H9 (cell line): ENCODE measurements at regions not wholly inside any gene's neighbourhood (a gene's known extent, or its start where the extent isn't known, plus 50 kb on each side); places are given as distances from the start of the nearest gene placed in this dataset.

Experiments
- DNase-seq: peaks from one replicate; pipeline ENCODE4 v3.0.0-alpha.2; 2017
- H2AFZ ChIP-seq: one replicate; pipeline ENCODE4 v1.6.1; 2013; ENCODE audit warnings: mild to moderate bottlenecking, low read length, control low read depth, moderate library complexity
- H2AK5ac ChIP-seq: 2 replicates; pipeline ENCODE4 v1.6.1; 2013; ENCODE audit warnings: low read length, control low read depth, mixed read lengths; ENCODE audit not compliant: insufficient read length
- H2BK120ac ChIP-seq: one replicate; pipeline ENCODE4 v1.6.1; 2013; ENCODE audit warnings: low read depth, mild to moderate bottlenecking, low read length, control low read depth, inconsistent platforms; ENCODE audit not compliant: poor library complexity, severe bottlenecking
- H2BK12ac ChIP-seq: 2 replicates; pipeline ENCODE4 v1.6.1; 2013; ENCODE audit warnings: low read length, control low read depth, mixed read lengths, low read depth; ENCODE audit not compliant: insufficient read length
- H2BK15ac ChIP-seq: 2 replicates; pipeline ENCODE4 v1.6.1; 2013; ENCODE audit warnings: low read depth, low read length, control low read depth
- H2BK20ac ChIP-seq: one replicate; pipeline ENCODE4 v1.6.1; 2013; ENCODE audit warnings: low read depth, mild to moderate bottlenecking, low read length, control low read depth, inconsistent platforms; ENCODE audit not compliant: poor library complexity, severe bottlenecking
- H2BK5ac ChIP-seq: 2 replicates; pipeline ENCODE4 v1.6.1; 2013; ENCODE audit warnings: low read length, control low read depth, mixed read lengths; ENCODE audit not compliant: insufficient read length
- H3K14ac ChIP-seq: 2 replicates; pipeline ENCODE4 v1.6.1; 2013; ENCODE audit warnings: low read length, control low read depth; ENCODE audit not compliant: insufficient read depth
- H3K18ac ChIP-seq: 2 replicates; pipeline ENCODE4 v1.6.1; 2013; ENCODE audit warnings: low read depth, mild to moderate bottlenecking, mixed read lengths, low read length, control low read depth; ENCODE audit not compliant: insufficient read length
- H3K23ac ChIP-seq: 2 replicates; pipeline ENCODE4 v1.6.1; 2013; ENCODE audit warnings: low read length, control low read depth, mixed read lengths, low read depth; ENCODE audit not compliant: insufficient read length
- H3K23me2 ChIP-seq: 2 replicates; pipeline ENCODE4 v1.6.1; 2013; ENCODE audit warnings: low read depth, mild to moderate bottlenecking, mixed read lengths, low read length, control low read depth; ENCODE audit not compliant: insufficient read length, poor library complexity, severe bottlenecking
- H3K27ac ChIP-seq: 2 replicates; pipeline ENCODE4 v1.5.1; 2013; ENCODE audit warnings: low read length, control low read depth, mixed read lengths, low read depth; ENCODE audit not compliant: insufficient read length
- H3K27me3 ChIP-seq: 2 replicates; pipeline ENCODE4 v1.6.1; 2013; ENCODE audit warnings: low read length, control low read depth, inconsistent platforms; ENCODE audit not compliant: insufficient read depth
- H3K4ac ChIP-seq: 2 replicates; pipeline ENCODE4 v1.6.1; 2013; ENCODE audit warnings: low read depth, mild to moderate bottlenecking, control low read depth, inconsistent platforms, low read length, moderate library complexity
- H3K4me1 ChIP-seq: 2 replicates; pipeline ENCODE4 v1.6.1; 2013; ENCODE audit warnings: low read length, control low read depth, inconsistent platforms; ENCODE audit not compliant: insufficient read depth
- H3K4me2 ChIP-seq: 2 replicates; pipeline ENCODE4 v1.6.1; 2013; ENCODE audit warnings: low read length, control low read depth, mixed read lengths; ENCODE audit not compliant: insufficient read length, insufficient read depth
- H3K56ac ChIP-seq: 2 replicates; pipeline ENCODE4 v1.6.1; 2013; ENCODE audit warnings: low read depth, mild to moderate bottlenecking, mixed read lengths, low read length, control low read depth; ENCODE audit not compliant: insufficient read length
- H3K79me1 ChIP-seq: 2 replicates; pipeline ENCODE4 v1.6.1; 2013; ENCODE audit warnings: low read depth, mild to moderate bottlenecking, moderate library complexity, low read length, control low read depth, inconsistent platforms; ENCODE audit not compliant: insufficient read depth, poor library complexity, severe bottlenecking
- H3K79me2 ChIP-seq: 2 replicates; pipeline ENCODE4 v1.6.1; 2013; ENCODE audit warnings: low read length, control low read depth, inconsistent platforms; ENCODE audit not compliant: insufficient read depth
- H3K9ac ChIP-seq: 2 replicates; pipeline ENCODE4 v1.6.1; 2013; ENCODE audit warnings: low read length, control low read depth, mixed read lengths; ENCODE audit not compliant: insufficient read length; ENCODE audit errors: extremely low read depth
- H3K9me3 ChIP-seq: one replicate; pipeline ENCODE4 v1.6.1; 2013; ENCODE audit warnings: low read depth, low read length, inconsistent platforms; ENCODE audit not compliant: control insufficient read depth
- H3T11ph ChIP-seq: one replicate; pipeline ENCODE4 v1.6.1; 2013; ENCODE audit warnings: mild to moderate bottlenecking, low read length, control low read depth, inconsistent platforms
- H4K20me1 ChIP-seq: one replicate; pipeline ENCODE4 v1.6.1; 2013; ENCODE audit not compliant: control insufficient read depth, insufficient read length, insufficient read depth
- H4K5ac ChIP-seq: 2 replicates; pipeline ENCODE4 v1.6.1; 2013; ENCODE audit warnings: low read depth, mild to moderate bottlenecking, mixed read lengths, low read length, control low read depth; ENCODE audit not compliant: insufficient read length
- H4K8ac ChIP-seq: replicated peaks from 2 replicates; pipeline ENCODE4 v1.6.1; 2013; ENCODE audit warnings: low read length, control low read depth, mixed read lengths, low read depth; ENCODE audit not compliant: insufficient read length
- H4K91ac ChIP-seq: 2 replicates; pipeline ENCODE4 v1.6.1; 2013; ENCODE audit warnings: low read depth, mild to moderate bottlenecking, moderate library complexity, mixed read lengths, low read length, control low read depth; ENCODE audit not compliant: insufficient read length
- H3K27ac Mint-ChIP-seq, 3 experiments: 2 replicates in 2 of 3; 3 replicates in 1 of 3; pipeline ENCODE4 v1.8.0; 2020 to 2021; ENCODE audit warnings: mixed read lengths in 3 of 3, mild to moderate bottlenecking in 1 of 3, moderate library complexity in 1 of 3
- H3K27me3 Mint-ChIP-seq: 2 replicates; pipeline ENCODE4 v1.8.0; 2021; ENCODE audit warnings: low read depth, mild to moderate bottlenecking, moderate library complexity, mixed read lengths
- H3K36me3 Mint-ChIP-seq, 3 experiments: 2 replicates in 2 of 3; 3 replicates in 1 of 3; pipeline ENCODE4 v1.8.0; 2020 to 2021; ENCODE audit warnings: low read depth in 3 of 3, mixed read lengths in 3 of 3; ENCODE audit not compliant: insufficient read depth in 1 of 3
- H3K4me1 Mint-ChIP-seq, 2 experiments: 2 replicates each; pipeline ENCODE4 v1.8.0; 2020; ENCODE audit warnings: mixed read lengths in 2 of 2
- H3K4me3 Mint-ChIP-seq, 2 experiments: 2 replicates in 1 of 2; 3 replicates in 1 of 2; pipeline ENCODE4 v1.8.0; 2020 to 2021; ENCODE audit warnings: mild to moderate bottlenecking in 2 of 2, mixed read lengths in 2 of 2, moderate library complexity in 1 of 2
- H3K9me3 Mint-ChIP-seq, 2 experiments: 2 replicates in 1 of 2; 3 replicates in 1 of 2; pipeline ENCODE4 v1.8.0; 2020; ENCODE audit warnings: mild to moderate bottlenecking in 2 of 2, mixed read lengths in 2 of 2, moderate library complexity in 1 of 2
- WGBS: extraction: QIAGEN DNeasy Blood & Tissue Kit; methylation state at CpG from one replicate; pipeline ENCODE4 v1.1.7; 2013; ENCODE audit warnings: missing lambda C conversion rate, low lambda C conversion rate, mixed read lengths; ENCODE audit not compliant: insufficient read length; ENCODE audit errors: extremely low coverage; 5-methylcytosine and 5-hydroxymethylcytosine counted together
- TF ChIP-seq, protein P1 (sequence below): fragments of 200-600 bp; sonication (generic); conservative IDR thresholded peaks from 3 replicates; pipeline ENCODE4 v1.8.0; 2021; ENCODE audit warnings: antibody characterized with exemption, mild to moderate bottlenecking

DNA sequence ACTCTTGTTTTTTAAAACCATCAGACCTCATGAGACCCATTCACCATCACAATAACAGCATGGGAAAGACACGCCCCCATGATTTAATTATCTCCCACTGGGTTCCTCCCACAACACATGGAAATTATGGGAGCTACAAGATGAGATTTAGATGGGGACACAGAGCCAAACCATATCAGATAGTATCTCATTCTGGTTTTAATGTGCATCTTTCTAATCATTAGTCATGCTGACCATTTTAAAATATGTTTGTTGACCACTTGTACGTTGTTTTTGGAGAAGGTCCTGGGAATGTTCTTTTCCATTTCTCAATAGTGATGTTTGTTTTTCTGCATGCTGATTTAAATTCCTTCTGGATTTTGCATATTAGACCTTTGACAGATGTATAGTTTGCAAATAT is 119.0 kb downstream of the RTL3 start:
- Histone ChIP-seq H3K79me1 (no peaks in the 10 kb centered on the region), H3K9ac (no peak overlapping the region)

More for the DNA sequence above, 119.0 kb downstream of the RTL3 start:
- Histone ChIP-seq H3K4ac (no peak overlapping the region), H3K23me2 (no peaks in the 10 kb centered on the region), H4K8ac (no peak overlapping the region), H2BK120ac (no peak overlapping the region), H2BK12ac (no peak overlapping the region), H2AK5ac (no peak overlapping the region), H4K20me1 (no peaks in the 10 kb centered on the region), H2AFZ (no peak overlapping the region), H3K23ac (no peak overlapping the region), H3K79me2 (no peaks in the 10 kb centered on the region), H3K9me3 (peaks cover 10% of the 10 kb centered on the region), H2BK5ac (no peak overlapping the region), H4K5ac (no peak overlapping the region), H2BK20ac (no peak overlapping the region), H3K18ac (no peak overlapping the region), H4K91ac (no peak overlapping the region), H3K4me1 (no peaks in the 10 kb centered on the region), H3T11ph (no peak overlapping the region), H3K14ac (no peak overlapping the region), H3K27ac (no peak overlapping the region), H3K4me2 (no peak overlapping the region), H2BK15ac (no peak overlapping the region), H3K27me3 (no peaks in the 10 kb centered on the region), H3K56ac (no peak overlapping the region)
- TF ChIP-seq, protein P1, sequence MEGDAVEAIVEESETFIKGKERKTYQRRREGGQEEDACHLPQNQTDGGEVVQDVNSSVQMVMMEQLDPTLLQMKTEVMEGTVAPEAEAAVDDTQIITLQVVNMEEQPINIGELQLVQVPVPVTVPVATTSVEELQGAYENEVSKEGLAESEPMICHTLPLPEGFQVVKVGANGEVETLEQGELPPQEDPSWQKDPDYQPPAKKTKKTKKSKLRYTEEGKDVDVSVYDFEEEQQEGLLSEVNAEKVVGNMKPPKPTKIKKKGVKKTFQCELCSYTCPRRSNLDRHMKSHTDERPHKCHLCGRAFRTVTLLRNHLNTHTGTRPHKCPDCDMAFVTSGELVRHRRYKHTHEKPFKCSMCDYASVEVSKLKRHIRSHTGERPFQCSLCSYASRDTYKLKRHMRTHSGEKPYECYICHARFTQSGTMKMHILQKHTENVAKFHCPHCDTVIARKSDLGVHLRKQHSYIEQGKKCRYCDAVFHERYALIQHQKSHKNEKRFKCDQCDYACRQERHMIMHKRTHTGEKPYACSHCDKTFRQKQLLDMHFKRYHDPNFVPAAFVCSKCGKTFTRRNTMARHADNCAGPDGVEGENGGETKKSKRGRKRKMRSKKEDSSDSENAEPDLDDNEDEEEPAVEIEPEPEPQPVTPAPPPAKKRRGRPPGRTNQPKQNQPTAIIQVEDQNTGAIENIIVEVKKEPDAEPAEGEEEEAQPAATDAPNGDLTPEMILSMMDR = no peak
- DNase-seq = no peak
- H3K36me3 Mint-ChIP-seq = peaks cover 9 to 28% (median 15%) of the 10 kb centered on the region in 3 experiments
- no peaks in the 10 kb centered on the region for H3K4me1 Mint-ChIP-seq
- no CpG with 5 or more reads among the region's 2 CpGs for WGBS
- H3K4me3 Mint-ChIP-seq = no peak overlapping the region
- no peak overlapping the region for H3K27ac Mint-ChIP-seq
- H3K9me3 Mint-ChIP-seq = peaks cover 81 to 86% of the 10 kb centered on the region in 2 experiments
- no peaks in the 10 kb centered on the region; the same call in 1 of the 2 replicates for H3K27me3 Mint-ChIP-seq
